ENCODE measurements at regions not wholly inside any gene's neighbourhood (a gene's known extent, or its start where the extent isn't known, plus 50 kb on each side); places are given as distances from the start of the nearest gene placed in this dataset.

- Histone ChIP-seq H2AFZ (ENCODE audit: low read depth, low read length) (no peak overlapping the region), H3K27me3 (ENCODE audit: insufficient read depth, low read length) (no peaks in the 10 kb centered on the region), H3K4me3 (ENCODE audit: low read length) (no peak overlapping the region), H3K36me3 (ENCODE audit: insufficient read depth, low read length) (no peaks in the 10 kb centered on the region), H3K9me3 (ENCODE audit: low read length) (no peaks in the 10 kb centered on the region), H3K4me1 (ENCODE audit: insufficient read depth, low read length) (peaks cover 13% of the 10 kb centered on the region)
These were observed 342.6 kb downstream of the MAN2A1 start for GRCh38 chr5:110032376-110032775.

- Histone ChIP-seq H3K4me3 (ENCODE audit: low read length) (no peak overlapping the region), H3K4me1 (ENCODE audit: insufficient read depth, low read length) (peaks cover 12% of the 10 kb centered on the region), H2AFZ (ENCODE audit: low read depth, low read length) (no peak overlapping the region), H3K36me3 (ENCODE audit: insufficient read depth, low read length) (no peaks in the 10 kb centered on the region), H3K27me3 (ENCODE audit: insufficient read depth, low read length) (no peaks in the 10 kb centered on the region), H3K9me3 (ENCODE audit: low read length) (no peaks in the 10 kb centered on the region)
These were observed 344.4 kb downstream of the MAN2A1 start for GRCh38 chr5:110034056-110034600.

- Histone ChIP-seq H3K36me3 (ENCODE audit: insufficient read depth, low read length) (no peaks in the 10 kb centered on the region), H3K27me3 (ENCODE audit: insufficient read depth, low read length) (no peaks in the 10 kb centered on the region), H3K4me3 (ENCODE audit: low read length) (no peak overlapping the region), H3K4me1 (ENCODE audit: insufficient read depth, low read length) (peaks cover 3% of the 10 kb centered on the region), H2AFZ (ENCODE audit: low read depth, low read length) (no peak overlapping the region), H3K9me3 (ENCODE audit: low read length) (no peaks in the 10 kb centered on the region)
These were observed 348.7 kb downstream of the MAN2A1 start for GRCh38 chr5:110038297-110038997.

- H3K4me3 ChIP-seq (ENCODE audit: low read length): no peak overlapping the region
- no peaks in the 10 kb centered on the region for H3K27me3 ChIP-seq (ENCODE audit: insufficient read depth, low read length)
- no peaks in the 10 kb centered on the region for H3K4me1 ChIP-seq (ENCODE audit: insufficient read depth, low read length)
- no peaks in the 10 kb centered on the region for H3K36me3 ChIP-seq (ENCODE audit: insufficient read depth, low read length)
- no peak overlapping the region for H2AFZ ChIP-seq (ENCODE audit: low read depth, low read length)
- no peaks in the 10 kb centered on the region for H3K9me3 ChIP-seq (ENCODE audit: low read length)
These were observed 350.5 kb downstream of the MAN2A1 start for GRCh38 chr5:110040178-110040577.

- no peaks in the 10 kb centered on the region for H3K9me3 ChIP-seq (ENCODE audit: low read length)
- no peaks in the 10 kb centered on the region for H3K4me1 ChIP-seq (ENCODE audit: insufficient read depth, low read length)
- H2AFZ ChIP-seq (ENCODE audit: low read depth, low read length): no peak overlapping the region
- no peaks in the 10 kb centered on the region for H3K27me3 ChIP-seq (ENCODE audit: insufficient read depth, low read length)
- H3K4me3 ChIP-seq (ENCODE audit: low read length): no peak overlapping the region
- H3K36me3 ChIP-seq (ENCODE audit: insufficient read depth, low read length): no peaks in the 10 kb centered on the region
These were observed 353.3 kb downstream of the MAN2A1 start for GRCh38 chr5:110043025-110043424.

GRCh38 chr5:110045158-110045557, 355.4 kb downstream of the MAN2A1 start:
- Histone ChIP-seq H3K27me3 (ENCODE audit: insufficient read depth, low read length) (no peaks in the 10 kb centered on the region), H3K36me3 (ENCODE audit: insufficient read depth, low read length) (no peaks in the 10 kb centered on the region), H3K4me1 (ENCODE audit: insufficient read depth, low read length) (no peaks in the 10 kb centered on the region), H3K9me3 (ENCODE audit: low read length) (no peaks in the 10 kb centered on the region), H3K4me3 (ENCODE audit: low read length) (no peak overlapping the region), H2AFZ (ENCODE audit: low read depth, low read length) (no peak overlapping the region)

- Histone ChIP-seq H2AFZ (ENCODE audit: low read depth, low read length) (no peak overlapping the region), H3K4me3 (ENCODE audit: low read length) (no peak overlapping the region), H3K9me3 (ENCODE audit: low read length) (no peaks in the 10 kb centered on the region), H3K36me3 (ENCODE audit: insufficient read depth, low read length) (no peaks in the 10 kb centered on the region), H3K27me3 (ENCODE audit: insufficient read depth, low read length) (no peaks in the 10 kb centered on the region), H3K4me1 (ENCODE audit: insufficient read depth, low read length) (no peaks in the 10 kb centered on the region)
These were observed 358.8 kb downstream of the MAN2A1 start for GRCh38 chr5:110048491-110048890.

GRCh38 chr5:110049816-110050215, 360.1 kb downstream of the MAN2A1 start:
- no peaks in the 10 kb centered on the region for H3K4me1 ChIP-seq (ENCODE audit: insufficient read depth, low read length)
- H2AFZ ChIP-seq (ENCODE audit: low read depth, low read length): no peak overlapping the region
- no peaks in the 10 kb centered on the region for H3K9me3 ChIP-seq (ENCODE audit: low read length)
- no peak overlapping the region for H3K4me3 ChIP-seq (ENCODE audit: low read length)
- no peaks in the 10 kb centered on the region for H3K36me3 ChIP-seq (ENCODE audit: insufficient read depth, low read length)
- no peaks in the 10 kb centered on the region for H3K27me3 ChIP-seq (ENCODE audit: insufficient read depth, low read length)

- Histone ChIP-seq H2AFZ (ENCODE audit: low read depth, low read length) (no peak overlapping the region), H3K4me1 (ENCODE audit: insufficient read depth, low read length) (no peaks in the 10 kb centered on the region), H3K27me3 (ENCODE audit: insufficient read depth, low read length) (no peaks in the 10 kb centered on the region), H3K4me3 (ENCODE audit: low read length) (no peak overlapping the region), H3K9me3 (ENCODE audit: low read length) (no peaks in the 10 kb centered on the region), H3K36me3 (ENCODE audit: insufficient read depth, low read length) (no peaks in the 10 kb centered on the region)
These were observed 361.1 kb downstream of the MAN2A1 start for GRCh38 chr5:110050640-110051345.

GRCh38 chr5:110053205-110053604, 363.5 kb downstream of the MAN2A1 start:
- H3K27me3 ChIP-seq (ENCODE audit: insufficient read depth, low read length): no peaks in the 10 kb centered on the region
- H3K36me3 ChIP-seq (ENCODE audit: insufficient read depth, low read length): no peaks in the 10 kb centered on the region

GRCh38 chr5:110053824-110054223, 364.1 kb downstream of the MAN2A1 start:
- no peaks in the 10 kb centered on the region for H3K9me3 ChIP-seq (ENCODE audit: low read length)
- peaks cover 3% of the 10 kb centered on the region for H3K4me1 ChIP-seq (ENCODE audit: insufficient read depth, low read length)
- H3K27me3 ChIP-seq (ENCODE audit: insufficient read depth, low read length): no peaks in the 10 kb centered on the region
- no peaks in the 10 kb centered on the region for H3K36me3 ChIP-seq (ENCODE audit: insufficient read depth, low read length)
- no peak overlapping the region for H3K4me3 ChIP-seq (ENCODE audit: low read length)
- H2AFZ ChIP-seq (ENCODE audit: low read depth, low read length): no peak overlapping the region

More at GRCh38 chr5:110053205-110053604, 363.5 kb downstream of the MAN2A1 start:
- no peaks in the 10 kb centered on the region for H3K9me3 ChIP-seq (ENCODE audit: low read length)
- H3K4me3 ChIP-seq (ENCODE audit: low read length): no peak overlapping the region
- no peak overlapping the region for H2AFZ ChIP-seq (ENCODE audit: low read depth, low read length)
- peaks cover 3% of the 10 kb centered on the region for H3K4me1 ChIP-seq (ENCODE audit: insufficient read depth, low read length)

- Histone ChIP-seq H2AFZ (ENCODE audit: low read depth, low read length) (no peak overlapping the region), H3K9me3 (ENCODE audit: low read length) (no peaks in the 10 kb centered on the region), H3K36me3 (ENCODE audit: insufficient read depth, low read length) (no peaks in the 10 kb centered on the region), H3K4me3 (ENCODE audit: low read length) (no peak overlapping the region), H3K4me1 (ENCODE audit: insufficient read depth, low read length) (peaks cover 3% of the 10 kb centered on the region), H3K27me3 (ENCODE audit: insufficient read depth, low read length) (no peaks in the 10 kb centered on the region)
These were observed 364.5 kb downstream of the MAN2A1 start for GRCh38 chr5:110054240-110054639.

- Histone ChIP-seq H3K4me3 (ENCODE audit: low read length) (no peak overlapping the region), H3K9me3 (ENCODE audit: low read length) (no peaks in the 10 kb centered on the region), H3K27me3 (ENCODE audit: insufficient read depth, low read length) (no peaks in the 10 kb centered on the region), H3K36me3 (ENCODE audit: insufficient read depth, low read length) (no peaks in the 10 kb centered on the region), H2AFZ (ENCODE audit: low read depth, low read length) (no peak overlapping the region), H3K4me1 (ENCODE audit: insufficient read depth, low read length) (peaks cover 3% of the 10 kb centered on the region)
These were observed 365.6 kb downstream of the MAN2A1 start for GRCh38 chr5:110055302-110055701.
